Neuronal stem cell (in vitro differentiated cells): ENCODE measurements at regions not wholly inside any gene's neighbourhood (a gene's known extent, or its start where the extent isn't known, plus 50 kb on each side); places are given as distances from the start of the nearest gene placed in this dataset.

ENCODE experiments used
- DNase-seq: peaks from one replicate; pipeline ENCODE4 v3.0.0-alpha.2; 2013; ENCODE audit warnings: low spot score
- H2AFZ ChIP-seq: one replicate; pipeline ENCODE4 v1.6.1; 2013; ENCODE audit warnings: mild to moderate bottlenecking, low read length, inconsistent platforms
- H2AK5ac ChIP-seq: 2 replicates; pipeline ENCODE4 v1.6.1; 2013; ENCODE audit warnings: low read depth, mild to moderate bottlenecking, inconsistent platforms, low read length, moderate library complexity, mixed read lengths
- H2BK120ac ChIP-seq: 2 replicates; pipeline ENCODE4 v1.6.1; 2013; ENCODE audit warnings: low read depth, mild to moderate bottlenecking, inconsistent platforms, low read length, moderate library complexity, mixed read lengths
- H2BK12ac ChIP-seq: one replicate; pipeline ENCODE4 v1.6.1; 2013; ENCODE audit warnings: low read length, inconsistent platforms
- H2BK15ac ChIP-seq: 2 replicates; pipeline ENCODE4 v1.6.1; 2013; ENCODE audit warnings: mild to moderate bottlenecking, low read length, inconsistent platforms, mixed read lengths
- H2BK5ac ChIP-seq: one replicate; pipeline ENCODE4 v1.6.1; 2013; ENCODE audit warnings: inconsistent platforms, mild to moderate bottlenecking, low read length, moderate library complexity
- H3K14ac ChIP-seq: one replicate; pipeline ENCODE4 v1.6.1; 2013; ENCODE audit warnings: low read length, inconsistent platforms
- H3K18ac ChIP-seq: 2 replicates; pipeline ENCODE4 v1.6.1; 2013; ENCODE audit warnings: low read length, inconsistent platforms
- H3K23ac ChIP-seq: 2 replicates; pipeline ENCODE4 v1.6.1; 2013; ENCODE audit warnings: low read depth, mild to moderate bottlenecking, mixed read lengths, low read length, inconsistent platforms; ENCODE audit not compliant: poor library complexity
- H3K27ac ChIP-seq: replicated peaks from 3 replicates; pipeline ENCODE4 v1.5.1; 2013; ENCODE audit warnings: low read length, inconsistent platforms
- H3K27me3 ChIP-seq, 3 experiments: 2 replicates each; pipeline ENCODE4 v1.6.1; 2013; ENCODE audit warnings: low read length in 3 of 3, mild to moderate bottlenecking in 2 of 3, inconsistent platforms in 1 of 3, low read depth in 1 of 3, mixed read lengths in 1 of 3, moderate library complexity in 1 of 3; ENCODE audit not compliant: control insufficient read depth in 3 of 3, insufficient read depth in 3 of 3
- H3K36me3 ChIP-seq, 2 donors: replicated peaks in 1 of 2; 2 replicates each; pipeline ENCODE4 v1.6.1; 2013; ENCODE audit warnings: low read length in 2 of 2; ENCODE audit not compliant: control insufficient read depth in 2 of 2, insufficient read depth in 2 of 2
- H3K4ac ChIP-seq: 2 replicates; pipeline ENCODE4 v1.6.1; 2013; ENCODE audit warnings: inconsistent platforms, mild to moderate bottlenecking, low read length, moderate library complexity
- H3K4me1 ChIP-seq, 2 donors: 1 replicate in 1 of 2; 2 replicates in 1 of 2; pipeline ENCODE4 v1.6.1; 2013; ENCODE audit warnings: low read length in 2 of 2, low read depth in 1 of 2; ENCODE audit not compliant: control insufficient read depth in 2 of 2, insufficient read depth in 1 of 2
- H3K4me2 ChIP-seq: one replicate; pipeline ENCODE4 v1.6.1; 2013; ENCODE audit warnings: mild to moderate bottlenecking, low read length, inconsistent platforms; ENCODE audit not compliant: insufficient read depth, poor library complexity, severe bottlenecking
- H3K4me3 ChIP-seq, 2 donors: 2 replicates each; pipeline ENCODE4 v1.5.1; 2013; ENCODE audit warnings: low read length in 2 of 2, mild to moderate bottlenecking in 2 of 2, inconsistent platforms in 1 of 2, moderate library complexity in 1 of 2
- H3K79me1 ChIP-seq: one replicate; pipeline ENCODE4 v1.6.1; 2013; ENCODE audit warnings: low read depth, mild to moderate bottlenecking, inconsistent platforms, low read length, moderate library complexity
- H3K9ac ChIP-seq: one replicate; pipeline ENCODE4 v1.6.1; 2013; ENCODE audit warnings: mild to moderate bottlenecking, low read depth, low read length, inconsistent platforms; ENCODE audit not compliant: poor library complexity
- H3K9me3 ChIP-seq, 2 donors: replicated peaks in 1 of 2; 2 replicates each; pipeline versions ENCODE3 to v1.6.1; 2013; ENCODE audit warnings: low read length in 2 of 2, mild to moderate bottlenecking in 2 of 2, inconsistent platforms in 1 of 2, low read depth in 1 of 2, mixed read lengths in 1 of 2, moderate library complexity in 1 of 2; ENCODE audit not compliant: control insufficient read depth in 2 of 2, insufficient read depth in 1 of 2
- H4K8ac ChIP-seq: one replicate; pipeline ENCODE4 v1.6.1; 2013; ENCODE audit warnings: low read depth, mild to moderate bottlenecking, inconsistent platforms, low read length, moderate library complexity
- H4K91ac ChIP-seq: one replicate; pipeline ENCODE4 v1.6.1; 2013; ENCODE audit warnings: low read length, low read depth, mild to moderate bottlenecking, inconsistent platforms; ENCODE audit not compliant: poor library complexity
- WGBS, 2 donors: extraction: QIAGEN DNeasy Blood & Tissue Kit; methylation state at CpG; one replicate each; pipeline ENCODE4 v1.1.7; 2013; ENCODE audit warnings: missing lambda C conversion rate in 2 of 2, mixed read lengths in 1 of 2; ENCODE audit not compliant: insufficient read length in 2 of 2, insufficient replicate concordance in 1 of 2; ENCODE audit errors: extremely low coverage in 2 of 2; 5-methylcytosine and 5-hydroxymethylcytosine counted together

GRCh38 chr9:38281917-38282316 lies 110.6 kb upstream of the ALDH1B1 start:
- peaks cover 10 to 11% of the 10 kb centered on the region in 2 donors for H3K4me1 ChIP-seq

GRCh38 chr9:38281196-38281595 lies 111.3 kb upstream of the ALDH1B1 start:
- Histone ChIP-seq H2BK15ac (no peak overlapping the region), H2BK12ac (no peak overlapping the region), H2BK5ac (no peak overlapping the region), H3K9ac (no peak overlapping the region), H2BK120ac (no peak overlapping the region), H3K4me3 (no peak overlapping the region), H3K14ac (no peak overlapping the region), H2AFZ (no peak overlapping the region), H3K4me2 (no peak overlapping the region), H4K91ac (no peak overlapping the region), H3K27ac (no peak overlapping the region), H3K79me1 (no peaks in the 10 kb centered on the region), H2AK5ac (no peak overlapping the region), H3K4me1 (peaks cover 10 to 11% of the 10 kb centered on the region in 2 donors), H3K27me3 (peaks cover 0 to 4% (median 0%) of the 10 kb centered on the region in 3 experiments), H3K18ac (no peak overlapping the region), H3K4ac (no peak overlapping the region), H3K9me3 (no peaks in the 10 kb centered on the region), H4K8ac (no peak overlapping the region), H3K23ac (no peak overlapping the region), H3K36me3 (no peaks in the 10 kb centered on the region)
- no CpG with 5 or more reads among the region's 4 CpGs for WGBS, 2 donors
- DNase-seq = no peak

More at GRCh38 chr9:38281917-38282316, 110.6 kb upstream of the ALDH1B1 start:
- no peak overlapping the region for H2BK12ac ChIP-seq
- H2BK15ac ChIP-seq = no peak overlapping the region
- H3K27ac ChIP-seq = no peak overlapping the region
- H3K4ac ChIP-seq = no peak overlapping the region
- no peak overlapping the region for H3K9ac ChIP-seq
- H3K18ac ChIP-seq = no peak overlapping the region
- no peak overlapping the region for H2BK5ac ChIP-seq
- H2AK5ac ChIP-seq = no peak overlapping the region
- H3K23ac ChIP-seq = no peak overlapping the region
- no peak overlapping the region for H4K91ac ChIP-seq
- H4K8ac ChIP-seq = no peak overlapping the region
- H3K27me3 ChIP-seq = peaks cover 0 to 4% (median 0%) of the 10 kb centered on the region in 3 experiments
- no peaks in the 10 kb centered on the region for H3K9me3 ChIP-seq
- peak overlapping the region; percentile 73 for H2AFZ ChIP-seq
- no peak overlapping the region for H3K14ac ChIP-seq
- H3K79me1 ChIP-seq = no peaks in the 10 kb centered on the region
- H3K4me3 ChIP-seq = no peak overlapping the region
- no peak for DNase-seq
- WGBS, 2 donors = no CpG with 5 or more reads among the region's 11 CpGs
- H3K36me3 ChIP-seq = no peaks in the 10 kb centered on the region
- H2BK120ac ChIP-seq = no peak overlapping the region
- no peak overlapping the region for H3K4me2 ChIP-seq

DNA sequence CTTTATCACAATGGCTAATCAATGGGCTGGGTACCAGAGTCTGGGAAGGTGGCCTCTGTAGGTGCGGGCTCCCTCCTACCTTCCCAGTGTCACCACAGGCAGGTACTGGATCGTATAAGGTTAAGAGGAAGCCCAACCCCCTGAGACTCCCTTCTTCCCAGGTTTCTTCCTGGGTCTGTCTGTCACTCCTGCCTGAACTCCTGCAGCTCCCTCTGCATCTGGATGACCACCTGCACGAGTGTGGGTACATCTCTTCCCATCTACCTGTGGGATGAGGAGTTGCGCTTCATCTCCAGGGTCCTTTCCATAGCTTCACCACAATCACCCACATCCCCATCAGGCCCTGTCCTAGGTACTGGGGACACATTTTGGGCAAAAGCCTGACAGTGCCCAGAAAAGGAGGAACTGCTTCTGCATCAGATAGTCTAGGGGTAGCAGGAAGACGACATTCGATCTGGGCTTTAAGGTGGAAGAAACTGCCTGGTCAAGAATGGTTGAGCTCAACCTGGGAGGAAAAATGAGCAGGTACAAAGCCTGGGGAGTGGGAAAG lies 112.2 kb upstream of the ALDH1B1 start:
- H2BK15ac ChIP-seq = no peak overlapping the region
- H3K9ac ChIP-seq = no peak overlapping the region
- no peak overlapping the region for H2AK5ac ChIP-seq
- no peak overlapping the region for H3K23ac ChIP-seq
- H2BK120ac ChIP-seq = no peak overlapping the region
- no peak for DNase-seq
- H3K4me3 ChIP-seq = no peak overlapping the region
- peaks cover 8 to 11% of the 10 kb centered on the region in 2 donors for H3K4me1 ChIP-seq
- no peaks in the 10 kb centered on the region for H3K36me3 ChIP-seq
- no peak overlapping the region for H2AFZ ChIP-seq
- no CpG with 5 or more reads among the region's 6 CpGs for WGBS, 2 donors
- H3K9me3 ChIP-seq = no peaks in the 10 kb centered on the region
- H3K18ac ChIP-seq = no peak overlapping the region
- no peak overlapping the region for H4K8ac ChIP-seq
- no peaks in the 10 kb centered on the region for H3K79me1 ChIP-seq
- H4K91ac ChIP-seq = no peak overlapping the region
- H3K27ac ChIP-seq = no peak overlapping the region
- no peak overlapping the region for H3K4ac ChIP-seq
- H2BK5ac ChIP-seq = no peak overlapping the region
- H2BK12ac ChIP-seq = no peak overlapping the region
- H3K27me3 ChIP-seq = peaks cover 0 to 4% (median 0%) of the 10 kb centered on the region in 3 experiments
- no peak overlapping the region for H3K4me2 ChIP-seq
- H3K14ac ChIP-seq = no peak overlapping the region

DNA sequence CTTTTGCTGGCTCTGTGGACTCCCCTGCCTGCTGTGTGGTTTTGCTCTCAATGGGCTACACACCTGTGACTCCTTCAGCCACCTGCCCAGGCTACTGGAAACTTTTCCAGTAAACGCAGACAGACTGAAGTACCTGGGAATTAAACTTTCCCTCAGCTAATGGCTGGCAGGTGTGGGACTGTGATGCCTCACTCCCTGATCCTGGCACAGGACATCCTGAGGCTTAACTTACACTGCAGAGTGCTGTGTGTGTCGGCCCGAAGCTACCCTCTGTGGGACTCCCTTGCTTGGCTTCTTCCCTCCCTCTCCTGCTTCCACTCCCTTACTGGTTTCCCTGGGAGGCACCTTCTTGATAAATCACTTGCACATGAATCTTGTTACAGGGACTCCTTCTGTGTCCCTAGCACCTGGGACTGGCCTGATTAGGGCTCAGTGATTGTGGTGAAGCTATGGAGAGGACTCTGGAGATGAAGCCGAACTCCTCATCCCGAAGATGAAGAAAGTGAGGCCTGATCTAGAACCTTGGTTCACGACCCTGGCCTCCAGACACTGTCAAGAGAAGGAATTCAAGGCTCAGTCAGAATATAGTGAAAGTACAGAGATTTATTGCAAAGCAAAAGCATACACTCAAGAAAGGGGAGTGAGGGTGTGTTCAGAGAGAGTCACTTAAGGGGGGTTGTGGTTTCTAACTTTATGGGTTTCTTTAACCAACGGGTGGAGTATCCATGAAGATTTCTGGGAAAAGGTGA lies 113.4 kb upstream of the ALDH1B1 start:
- Histone ChIP-seq H3K9ac (no peak overlapping the region), H3K27me3 (peaks cover 0 to 4% (median 0%) of the 10 kb centered on the region in 3 experiments), H2AK5ac (no peak overlapping the region), H3K4ac (no peak overlapping the region), H3K18ac (no peak overlapping the region), H3K4me2 (no peak overlapping the region), H4K8ac (no peak overlapping the region), H3K36me3 (no peaks in the 10 kb centered on the region), H2BK120ac (no peak overlapping the region), H3K27ac (no peak overlapping the region), H2AFZ (no peak overlapping the region), H3K23ac (no peak overlapping the region), H3K4me3 (no peak overlapping the region), H4K91ac (no peak overlapping the region), H3K9me3 (no peaks in the 10 kb centered on the region), H2BK12ac (no peak overlapping the region), H3K79me1 (no peaks in the 10 kb centered on the region), H3K14ac (no peak overlapping the region), H2BK5ac (no peak overlapping the region), H3K4me1 (peaks cover 2 to 6% of the 10 kb centered on the region in 2 donors), H2BK15ac (no peak overlapping the region)
- no CpG with 5 or more reads among the region's 7 CpGs for WGBS, 2 donors
- DNase-seq = no peak
